HEK293 (cell line): ENCODE measurements at regions not wholly inside any gene's neighbourhood (a gene's known extent, or its start where the extent isn't known, plus 50 kb on each side); places are given as distances from the start of the nearest gene placed in this dataset.

Source experiments
- CTCF ChIA-PET: fragments of 350-600 bp; formaldehyde crosslinking; extraction: SDS; loops from one replicate; lab custom pipeline; 2021; ENCODE audit warnings: antibody characterized with exemption; lab: Yijun Ruan, JAX
- POLR2A ChIA-PET: fragments of 300-600 bp; formaldehyde crosslinking; extraction: SDS; loops from one replicate; lab custom pipeline; 2020; ENCODE audit warnings: antibody characterized with exemption, inconsistent platforms; lab: Yijun Ruan, JAX
- H3K27ac ChIP-seq: fragments of 200-500 bp; sonication (Bioruptor generic); 2 replicates; pipeline ENCODE4 v1.5.1; 2014; ENCODE audit warnings: low read depth, low read length, control low read depth, inconsistent platforms; ENCODE audit errors: extremely low read depth
- H3K36me3 ChIP-seq, 2 experiments: fragments of 200-500 bp in 1 of 2; sonication (Bioruptor generic) in 1 of 2; 1 replicate in 1 of 2; 2 replicates in 1 of 2; pipeline ENCODE4 v1.5.1; 2014 to 2017; ENCODE audit warnings: inconsistent platforms in 2 of 2, low read length in 2 of 2; ENCODE audit not compliant: control insufficient read depth in 2 of 2, insufficient read depth in 1 of 2
- H3K4me1 ChIP-seq: fragments of 200-500 bp; sonication (Bioruptor generic); 2 replicates; pipeline ENCODE4 v1.5.1; 2014; ENCODE audit warnings: mild to moderate bottlenecking, low read length, inconsistent platforms; ENCODE audit not compliant: control insufficient read depth, insufficient read depth
- H3K4me3 ChIP-seq: 2 replicates; pipeline ENCODE4 v1.5.1; 2011; ENCODE audit warnings: low read depth, mild to moderate bottlenecking, control low read depth, low read length, moderate library complexity
- H3K9me3 ChIP-seq: fragments of 200-500 bp; sonication (Bioruptor generic); 2 replicates; pipeline ENCODE4 v1.5.1; 2014; ENCODE audit warnings: low read depth, low read length, inconsistent platforms; ENCODE audit not compliant: control insufficient read depth, insufficient read depth
- FEZF1 ChIP-seq: fragments of 450-650 bp; formaldehyde crosslinking; IDR thresholded peaks from 2 replicates; pipeline ENCODE4 v1.5.1; 2016; ENCODE audit warnings: missing biosample characterization, missing genetic modification characterization
- GLIS1 ChIP-seq: fragments of 450-650 bp; formaldehyde crosslinking; IDR thresholded peaks from 2 replicates; pipeline ENCODE4 v1.5.1; 2016; ENCODE audit warnings: missing biosample characterization, missing genetic modification characterization
- HOXA7 ChIP-seq: sonication (generic); formaldehyde crosslinking; IDR thresholded peaks from 2 replicates; pipeline ENCODE4 v1.8.1; 2022; ENCODE audit warnings: missing genetic modification reagents, borderline replicate concordance
- IKZF3 ChIP-seq: fragments of 450-650 bp; IDR thresholded peaks from 2 replicates; pipeline ENCODE4 v1.5.0; 2018; ENCODE audit warnings: missing biosample characterization, mild to moderate bottlenecking, missing genetic modification characterization, moderate library complexity
- MYNN ChIP-seq: fragments of 450-650 bp; formaldehyde crosslinking; IDR thresholded peaks from 2 replicates; pipeline ENCODE4 v1.5.1; 2016; ENCODE audit warnings: missing biosample characterization, missing genetic modification characterization, borderline replicate concordance
- MZF1 ChIP-seq: fragments of 450-650 bp; formaldehyde crosslinking; IDR thresholded peaks from 2 replicates; pipeline ENCODE4 v1.5.1; 2017; ENCODE audit warnings: missing biosample characterization, missing genetic modification characterization, borderline replicate concordance
- TCF7L2 ChIP-seq: IDR thresholded peaks from 2 replicates; pipeline ENCODE4 v1.6.1; 2011; ENCODE audit warnings: low read depth, mild to moderate bottlenecking, inconsistent platforms, low read length, moderate library complexity, borderline replicate concordance
- YY2 ChIP-seq: fragments of 450-650 bp; formaldehyde crosslinking; IDR thresholded peaks from 2 replicates; pipeline ENCODE4 v1.5.1; 2016; ENCODE audit warnings: missing biosample characterization, missing genetic modification characterization
- ZIC2 ChIP-seq: fragments of 450-650 bp; formaldehyde crosslinking; IDR thresholded peaks from 2 replicates; pipeline ENCODE4 v1.5.1; 2016; ENCODE audit warnings: missing biosample characterization, missing genetic modification characterization
- ZNF121 ChIP-seq: fragments of 450-650 bp; formaldehyde crosslinking; IDR thresholded peaks from 2 replicates; pipeline ENCODE4 v1.5.1; 2016; ENCODE audit warnings: missing biosample characterization, missing genetic modification characterization
- ZNF138 ChIP-seq: fragments of 450-650 bp; formaldehyde crosslinking; IDR thresholded peaks from 2 replicates; pipeline ENCODE4 v1.5.1; 2016; ENCODE audit warnings: missing biosample characterization, missing genetic modification characterization, borderline replicate concordance
- ZNF19 ChIP-seq: fragments of 450-650 bp; formaldehyde crosslinking; IDR thresholded peaks from 2 replicates; pipeline ENCODE4; 2016; ENCODE audit warnings: missing biosample characterization, missing genetic modification characterization, low read depth
- ZNF223 ChIP-seq: fragments of 450-650 bp; formaldehyde crosslinking; IDR thresholded peaks from 2 replicates; pipeline ENCODE4 v1.5.1; 2016; ENCODE audit warnings: missing biosample characterization, missing genetic modification characterization
- ZNF248 ChIP-seq: fragments of 450-650 bp; formaldehyde crosslinking; IDR thresholded peaks from 2 replicates; pipeline ENCODE4 v1.5.1; 2017; ENCODE audit warnings: missing biosample characterization, missing genetic modification characterization
- ZNF341 ChIP-seq: fragments of 450-650 bp; formaldehyde crosslinking; IDR thresholded peaks from 2 replicates; pipeline ENCODE4; 2016; ENCODE audit warnings: low read depth, missing biosample characterization, missing genetic modification characterization
- ZNF433 ChIP-seq: fragments of 450-650 bp; formaldehyde crosslinking; IDR thresholded peaks from 2 replicates; pipeline ENCODE4 v1.5.1; 2016; ENCODE audit warnings: missing biosample characterization, missing genetic modification characterization, low read depth
- ZNF473 ChIP-seq: fragments of 450-650 bp; formaldehyde crosslinking; IDR thresholded peaks from 2 replicates; pipeline ENCODE4 v1.5.1; 2017; ENCODE audit warnings: missing biosample characterization, missing genetic modification characterization
- ZNF514 ChIP-seq: fragments of 450-650 bp; formaldehyde crosslinking; IDR thresholded peaks from 2 replicates; pipeline ENCODE4 v1.5.1; 2016; ENCODE audit warnings: missing biosample characterization, missing genetic modification characterization
- ZNF529 ChIP-seq: fragments of 450-650 bp; formaldehyde crosslinking; IDR thresholded peaks from 2 replicates; pipeline ENCODE4 v1.5.1; 2017; ENCODE audit warnings: missing genetic modification characterization, missing biosample characterization; ENCODE audit not compliant: insufficient replicate concordance
- ZNF544 ChIP-seq: fragments of 450-650 bp; formaldehyde crosslinking; IDR thresholded peaks from 2 replicates; pipeline ENCODE4 v1.5.0; 2017; ENCODE audit warnings: missing biosample characterization, missing genetic modification characterization
- ZNF555 ChIP-seq: fragments of 450-650 bp; formaldehyde crosslinking; conservative IDR thresholded peaks from 2 replicates; pipeline ENCODE4 v1.5.1; 2017; ENCODE audit warnings: missing biosample characterization, mild to moderate bottlenecking, missing genetic modification characterization, inconsistent platforms
- ZNF560 ChIP-seq: fragments of 450-650 bp; formaldehyde crosslinking; IDR thresholded peaks from 2 replicates; pipeline ENCODE4 v1.5.1; 2017; ENCODE audit warnings: missing biosample characterization, missing genetic modification characterization, borderline replicate concordance
- ZNF76 ChIP-seq: fragments of 450-650 bp; formaldehyde crosslinking; IDR thresholded peaks from 2 replicates; pipeline ENCODE4; 2016; ENCODE audit warnings: low read depth, missing biosample characterization, missing genetic modification characterization, borderline replicate concordance
- ZNF768 ChIP-seq: fragments of 450-650 bp; formaldehyde crosslinking; IDR thresholded peaks from 2 replicates; pipeline ENCODE4 v1.5.1; 2018; ENCODE audit warnings: missing biosample characterization, mild to moderate bottlenecking, missing genetic modification characterization
- TF ChIP-seq, protein P1 (sequence below): fragments of 450-650 bp; formaldehyde crosslinking; IDR thresholded peaks from 2 replicates; pipeline ENCODE4 v1.5.1; 2016; ENCODE audit warnings: missing biosample characterization, missing genetic modification characterization, borderline replicate concordance
- TF ChIP-seq, protein P2 (sequence below): fragments of 450-650 bp; formaldehyde crosslinking; IDR thresholded peaks from 2 replicates; pipeline ENCODE4 v1.5.1; 2016; ENCODE audit warnings: missing biosample characterization, missing genetic modification characterization
- TF ChIP-seq, protein P3 (sequence below): fragments of 450-650 bp; formaldehyde crosslinking; IDR thresholded peaks from 2 replicates; pipeline ENCODE4 v1.5.1; 2017; ENCODE audit warnings: missing biosample characterization, missing genetic modification characterization

DNA sequence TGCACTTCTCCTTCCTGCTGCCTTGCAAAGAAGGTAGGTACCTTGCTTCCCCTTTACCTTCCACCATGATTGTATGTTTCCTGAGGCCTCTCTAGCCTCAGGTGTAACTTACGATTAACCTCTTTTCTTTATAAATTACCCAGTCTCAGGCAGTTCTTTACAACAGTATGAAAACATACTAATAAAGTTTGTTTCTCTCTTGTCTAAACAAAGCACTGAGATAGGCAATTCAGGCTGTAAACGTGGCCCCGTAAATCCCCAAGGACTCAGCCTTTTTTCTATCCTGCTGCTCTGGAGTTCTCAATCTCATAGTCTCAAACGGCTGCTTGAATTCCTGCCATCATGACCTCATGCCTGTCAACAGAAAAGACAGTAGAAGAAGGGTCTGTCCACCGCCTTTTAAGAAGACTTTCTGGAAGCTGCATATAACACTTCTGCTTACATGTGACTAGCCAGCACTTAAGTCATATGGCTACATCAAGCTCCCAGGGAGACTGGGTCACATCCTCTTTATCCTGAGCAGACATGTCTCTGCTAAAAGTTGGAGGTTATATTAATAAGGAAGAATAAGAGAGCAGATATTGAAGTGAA lies 257.8 kb downstream of the EBLN2 start (continued):
- TF ChIP-seq, protein P1, sequence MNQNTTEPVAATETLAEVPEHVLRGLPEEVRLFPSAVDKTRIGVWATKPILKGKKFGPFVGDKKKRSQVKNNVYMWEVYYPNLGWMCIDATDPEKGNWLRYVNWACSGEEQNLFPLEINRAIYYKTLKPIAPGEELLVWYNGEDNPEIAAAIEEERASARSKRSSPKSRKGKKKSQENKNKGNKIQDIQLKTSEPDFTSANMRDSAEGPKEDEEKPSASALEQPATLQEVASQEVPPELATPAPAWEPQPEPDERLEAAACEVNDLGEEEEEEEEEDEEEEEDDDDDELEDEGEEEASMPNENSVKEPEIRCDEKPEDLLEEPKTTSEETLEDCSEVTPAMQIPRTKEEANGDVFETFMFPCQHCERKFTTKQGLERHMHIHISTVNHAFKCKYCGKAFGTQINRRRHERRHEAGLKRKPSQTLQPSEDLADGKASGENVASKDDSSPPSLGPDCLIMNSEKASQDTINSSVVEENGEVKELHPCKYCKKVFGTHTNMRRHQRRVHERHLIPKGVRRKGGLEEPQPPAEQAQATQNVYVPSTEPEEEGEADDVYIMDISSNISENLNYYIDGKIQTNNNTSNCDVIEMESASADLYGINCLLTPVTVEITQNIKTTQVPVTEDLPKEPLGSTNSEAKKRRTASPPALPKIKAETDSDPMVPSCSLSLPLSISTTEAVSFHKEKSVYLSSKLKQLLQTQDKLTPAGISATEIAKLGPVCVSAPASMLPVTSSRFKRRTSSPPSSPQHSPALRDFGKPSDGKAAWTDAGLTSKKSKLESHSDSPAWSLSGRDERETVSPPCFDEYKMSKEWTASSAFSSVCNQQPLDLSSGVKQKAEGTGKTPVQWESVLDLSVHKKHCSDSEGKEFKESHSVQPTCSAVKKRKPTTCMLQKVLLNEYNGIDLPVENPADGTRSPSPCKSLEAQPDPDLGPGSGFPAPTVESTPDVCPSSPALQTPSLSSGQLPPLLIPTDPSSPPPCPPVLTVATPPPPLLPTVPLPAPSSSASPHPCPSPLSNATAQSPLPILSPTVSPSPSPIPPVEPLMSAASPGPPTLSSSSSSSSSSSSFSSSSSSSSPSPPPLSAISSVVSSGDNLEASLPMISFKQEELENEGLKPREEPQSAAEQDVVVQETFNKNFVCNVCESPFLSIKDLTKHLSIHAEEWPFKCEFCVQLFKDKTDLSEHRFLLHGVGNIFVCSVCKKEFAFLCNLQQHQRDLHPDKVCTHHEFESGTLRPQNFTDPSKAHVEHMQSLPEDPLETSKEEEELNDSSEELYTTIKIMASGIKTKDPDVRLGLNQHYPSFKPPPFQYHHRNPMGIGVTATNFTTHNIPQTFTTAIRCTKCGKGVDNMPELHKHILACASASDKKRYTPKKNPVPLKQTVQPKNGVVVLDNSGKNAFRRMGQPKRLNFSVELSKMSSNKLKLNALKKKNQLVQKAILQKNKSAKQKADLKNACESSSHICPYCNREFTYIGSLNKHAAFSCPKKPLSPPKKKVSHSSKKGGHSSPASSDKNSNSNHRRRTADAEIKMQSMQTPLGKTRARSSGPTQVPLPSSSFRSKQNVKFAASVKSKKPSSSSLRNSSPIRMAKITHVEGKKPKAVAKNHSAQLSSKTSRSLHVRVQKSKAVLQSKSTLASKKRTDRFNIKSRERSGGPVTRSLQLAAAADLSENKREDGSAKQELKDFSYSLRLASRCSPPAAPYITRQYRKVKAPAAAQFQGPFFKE (tag by site-specific recombination), result no peak
- no peak for TF ChIP-seq ZNF433
- TF ChIP-seq ZNF555 (tag by site-specific recombination), result no peak
- TF ChIP-seq ZNF560 (tag by site-specific recombination), result no peak
- TF ChIP-seq ZNF223, result no peak
- TF ChIP-seq IKZF3 (tag by site-specific recombination), result no peak
- TF ChIP-seq MYNN, result no peak
- TF ChIP-seq, protein P2, sequence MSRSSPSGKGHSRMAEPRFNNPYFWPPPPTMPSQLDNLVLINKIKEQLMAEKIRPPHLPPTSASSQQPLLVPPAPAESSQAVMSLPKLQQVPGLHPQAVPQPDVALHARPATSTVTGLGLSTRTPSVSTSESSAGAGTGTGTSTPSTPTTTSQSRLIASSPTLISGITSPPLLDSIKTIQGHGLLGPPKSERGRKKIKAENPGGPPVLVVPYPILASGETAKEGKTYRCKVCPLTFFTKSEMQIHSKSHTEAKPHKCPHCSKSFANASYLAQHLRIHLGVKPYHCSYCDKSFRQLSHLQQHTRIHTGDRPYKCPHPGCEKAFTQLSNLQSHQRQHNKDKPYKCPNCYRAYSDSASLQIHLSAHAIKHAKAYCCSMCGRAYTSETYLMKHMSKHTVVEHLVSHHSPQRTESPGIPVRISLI (tag by site-specific recombination), result no peak
- TF ChIP-seq ZNF19 (tag by site-specific recombination), result no peak
- peak; percentile 84; the same call in 1 of the 2 replicates for TF ChIP-seq MZF1 (tag by site-specific recombination)
- TF ChIP-seq TCF7L2, result no peak
- no peak for TF ChIP-seq ZNF121 (tag by site-specific recombination)
- TF ChIP-seq ZNF544 (tag by site-specific recombination), result no peak
- TF ChIP-seq ZNF768 (tag by site-specific recombination), result no peak
- TF ChIP-seq HOXA7, result no peak
- TF ChIP-seq, all 188 proteins: peak for 8

DNA sequence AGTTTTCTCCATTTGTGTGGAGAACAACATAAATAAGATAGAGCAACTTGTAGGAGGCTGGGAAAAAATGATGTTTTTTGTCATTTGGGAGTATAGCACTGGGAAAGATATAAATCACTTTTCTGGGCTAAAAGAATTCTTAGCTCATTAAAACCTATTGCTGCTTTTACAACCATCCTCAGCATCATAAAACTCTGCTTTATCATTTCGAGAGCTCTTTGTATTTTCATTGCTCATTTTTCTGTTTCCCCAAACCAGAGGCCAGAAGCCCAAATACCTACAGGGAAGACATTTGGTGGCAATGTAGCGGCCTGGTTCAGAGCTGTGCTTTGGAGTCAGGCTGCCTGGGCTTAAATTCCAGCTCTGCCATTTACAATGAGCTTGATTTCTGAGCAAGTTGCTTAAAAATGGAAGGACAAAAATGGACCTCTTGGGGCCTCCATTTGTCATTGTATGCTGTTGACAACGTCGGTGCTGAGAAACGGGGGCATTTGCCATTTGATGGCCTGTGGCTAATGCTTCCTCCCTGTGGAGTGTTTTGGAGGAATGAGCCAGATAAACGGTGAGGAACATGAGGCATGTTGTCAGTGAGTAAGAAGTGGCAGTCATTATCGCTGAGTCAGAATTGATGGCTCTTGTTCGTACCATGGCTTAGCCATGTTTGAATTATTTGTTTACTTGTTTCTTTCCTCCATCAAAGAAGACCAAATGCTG lies 260.0 kb downstream of the EBLN2 start:
- Histone ChIP-seq H3K4me1 (peaks cover 4% of the 10 kb centered on the region), H3K27ac (no peak overlapping the region), H3K4me3 (no peak overlapping the region), H3K9me3 (no peaks in the 10 kb centered on the region), H3K36me3 (no peaks in the 10 kb centered on the region)
- TF ChIP-seq ZNF529 (tag by site-specific recombination) (no peak), ZNF473 (tag by site-specific recombination) (no peak), FEZF1 (tag by site-specific recombination) (peak; percentile 93), YY2 (0 out of 2 replicates have a peak, but pooled peaks have one; percentile 17), ZNF341 (tag by site-specific recombination) (no peak), ZNF248 (tag by site-specific recombination) (no peak), GLIS1 (peak; percentile 36), ZNF514 (tag by site-specific recombination) (no peak), ZNF76 (tag by site-specific recombination) (no peak), ZIC2 (tag by site-specific recombination) (peak; percentile 83), MYNN (no peak), ZNF433 (no peak), ZNF138 (tag by site-specific recombination) (no peak)
- TF ChIP-seq, protein P3, sequence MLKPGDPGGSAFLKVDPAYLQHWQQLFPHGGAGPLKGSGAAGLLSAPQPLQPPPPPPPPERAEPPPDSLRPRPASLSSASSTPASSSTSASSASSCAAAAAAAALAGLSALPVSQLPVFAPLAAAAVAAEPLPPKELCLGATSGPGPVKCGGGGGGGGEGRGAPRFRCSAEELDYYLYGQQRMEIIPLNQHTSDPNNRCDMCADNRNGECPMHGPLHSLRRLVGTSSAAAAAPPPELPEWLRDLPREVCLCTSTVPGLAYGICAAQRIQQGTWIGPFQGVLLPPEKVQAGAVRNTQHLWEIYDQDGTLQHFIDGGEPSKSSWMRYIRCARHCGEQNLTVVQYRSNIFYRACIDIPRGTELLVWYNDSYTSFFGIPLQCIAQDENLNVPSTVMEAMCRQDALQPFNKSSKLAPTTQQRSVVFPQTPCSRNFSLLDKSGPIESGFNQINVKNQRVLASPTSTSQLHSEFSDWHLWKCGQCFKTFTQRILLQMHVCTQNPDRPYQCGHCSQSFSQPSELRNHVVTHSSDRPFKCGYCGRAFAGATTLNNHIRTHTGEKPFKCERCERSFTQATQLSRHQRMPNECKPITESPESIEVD, result peak; percentile 62; the same call in 1 of the 2 replicates
- ChIA-PET POLR2A (no interaction called here), CTCF (interaction anchor here (0.6 kb wide), 1 partner anchor 23 kb away, joined by 4 read pairs; no protein-coding TSS in a partner anchor)
